UCSD-AML1 (cell line): ENCODE measurements at regions not wholly inside any gene's neighbourhood (a gene's known extent, or its start where the extent isn't known, plus 50 kb on each side); places are given as distances from the start of the nearest gene placed in this dataset.
"Not testable (repeated sequence)": the region's sequence is repeated elsewhere in the genome, so short reads cannot be mapped to it uniquely, and the experiment has no call there.

Source experiments
- DNase-seq: peaks from one replicate; lab custom pipeline; 2025; ENCODE audit not compliant: unreplicated experiment; lab: John Stamatoyannopoulos, UW

DNA sequence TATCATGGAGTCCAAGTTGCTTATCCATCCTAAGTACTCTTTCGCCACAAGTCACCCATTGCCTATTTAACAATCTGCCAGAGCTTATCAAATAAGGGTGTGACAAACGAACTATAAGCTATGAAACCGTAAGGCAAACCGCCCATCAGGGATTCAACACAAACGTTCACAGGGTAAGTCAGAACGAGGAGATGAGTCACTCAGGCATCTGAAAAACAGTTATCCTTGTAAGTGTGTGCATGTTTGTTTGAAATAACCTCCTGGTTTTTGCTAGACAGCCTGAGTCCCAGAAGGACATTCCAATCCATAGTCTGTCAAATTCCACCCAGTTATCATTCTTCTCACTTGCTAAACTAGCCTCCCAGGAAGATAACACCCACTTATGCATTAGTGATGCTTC is 299.1 kb downstream of the PAX3 start:
- DNase-seq = no peak

- DNase-seq = no peak
These were observed 299.6 kb downstream of the PAX3 start for GRCh38 chr2:221999166-221999565.

DNA sequence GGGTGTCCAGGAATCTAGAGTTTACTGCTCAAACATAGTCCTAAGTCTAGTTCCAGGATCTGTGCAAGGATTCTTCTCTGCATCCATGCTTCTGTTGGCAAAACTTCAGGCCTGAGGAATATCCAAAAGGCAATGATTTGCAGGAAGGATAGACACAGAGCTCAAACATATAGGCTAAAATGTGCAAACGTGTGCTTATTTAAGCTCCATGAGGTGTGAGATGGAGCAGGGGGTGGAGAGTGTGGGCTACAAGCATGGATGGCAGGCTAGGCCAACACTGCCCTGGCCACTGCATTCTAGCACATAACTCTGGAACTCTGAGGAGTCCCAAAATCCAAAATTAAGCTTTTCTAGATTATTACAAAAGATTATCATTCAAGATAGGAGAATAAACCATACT is 301.1 kb downstream of the PAX3 start:
- no peak for DNase-seq

- no peak for DNase-seq
These were observed 301.7 kb downstream of the PAX3 start for GRCh38 chr2:221997100-221997499.

- no peak for DNase-seq
These were observed 303.9 kb downstream of the PAX3 start for GRCh38 chr2:221994926-221995325.

- DNase-seq = not testable (repeated sequence)
These were observed 314.4 kb downstream of the PAX3 start for GRCh38 chr2:221984376-221984775.

DNA sequence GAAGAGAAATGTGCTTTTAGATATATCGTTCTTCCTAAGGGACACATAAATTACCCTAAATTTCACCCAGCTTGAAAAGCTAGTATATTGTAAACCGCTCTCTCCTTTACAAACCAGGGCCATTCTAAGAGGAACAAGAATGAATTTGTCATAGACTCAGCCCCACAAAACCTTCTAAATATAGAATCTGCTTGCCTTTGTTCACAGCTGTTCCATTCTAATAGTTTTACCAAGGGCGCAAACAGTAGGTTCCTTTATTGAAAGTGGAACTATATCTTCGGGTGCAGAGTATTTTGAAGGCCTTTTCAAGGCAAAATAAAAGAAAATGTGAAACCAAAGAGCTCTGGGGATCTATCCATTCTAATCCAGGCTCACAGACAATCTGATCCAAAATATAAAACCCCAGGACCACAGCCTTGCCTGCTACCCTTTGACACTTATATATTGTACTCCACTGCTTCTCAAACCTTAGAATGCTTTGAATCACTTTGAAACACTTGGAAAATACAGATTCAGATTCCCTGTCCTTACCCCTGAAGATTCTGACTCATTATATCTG is 316.8 kb downstream of the PAX3 start:
- no peak for DNase-seq

DNA sequence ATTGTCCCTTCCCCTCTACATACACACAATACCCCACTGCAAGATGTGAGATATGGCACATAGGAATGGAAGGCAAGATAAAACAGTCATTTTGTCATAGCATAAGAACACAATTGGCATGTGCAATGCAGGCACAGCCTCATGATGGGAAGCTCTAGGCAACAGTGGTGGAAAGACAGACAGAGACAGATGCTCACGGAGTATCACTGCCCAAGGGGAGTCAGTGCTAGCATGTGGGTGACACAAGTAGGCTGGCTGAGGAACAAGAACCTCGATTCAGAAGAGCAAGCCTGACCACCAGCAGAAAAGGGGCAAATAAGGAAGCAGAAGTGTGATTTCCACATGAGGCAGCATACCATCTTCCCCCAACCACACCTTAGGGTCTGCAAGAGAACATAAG is 323.6 kb downstream of the PAX3 start:
- no peak for DNase-seq

DNA sequence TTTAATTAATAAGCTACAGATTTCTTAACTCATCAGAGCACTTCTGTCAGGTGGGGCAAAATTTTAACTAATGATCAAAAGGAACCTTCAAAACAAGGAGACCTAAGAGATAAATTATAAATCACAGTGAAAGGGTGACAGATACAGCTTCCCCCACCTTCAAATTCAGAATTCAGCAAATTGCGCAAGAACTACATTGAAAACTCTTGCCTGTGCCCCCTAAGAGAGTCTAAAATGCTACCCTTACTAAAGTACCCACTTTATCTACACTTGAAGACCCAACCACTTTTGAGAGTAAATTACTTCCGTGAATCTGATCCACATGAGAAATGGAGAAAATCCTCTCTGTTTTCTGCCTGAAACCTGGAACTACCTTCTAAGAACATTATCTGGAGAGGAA is 324.9 kb downstream of the PAX3 start:
- no peak for DNase-seq

GRCh38 chr2:221973502-221973901 is 325.3 kb downstream of the PAX3 start:
- no peak for DNase-seq

DNA sequence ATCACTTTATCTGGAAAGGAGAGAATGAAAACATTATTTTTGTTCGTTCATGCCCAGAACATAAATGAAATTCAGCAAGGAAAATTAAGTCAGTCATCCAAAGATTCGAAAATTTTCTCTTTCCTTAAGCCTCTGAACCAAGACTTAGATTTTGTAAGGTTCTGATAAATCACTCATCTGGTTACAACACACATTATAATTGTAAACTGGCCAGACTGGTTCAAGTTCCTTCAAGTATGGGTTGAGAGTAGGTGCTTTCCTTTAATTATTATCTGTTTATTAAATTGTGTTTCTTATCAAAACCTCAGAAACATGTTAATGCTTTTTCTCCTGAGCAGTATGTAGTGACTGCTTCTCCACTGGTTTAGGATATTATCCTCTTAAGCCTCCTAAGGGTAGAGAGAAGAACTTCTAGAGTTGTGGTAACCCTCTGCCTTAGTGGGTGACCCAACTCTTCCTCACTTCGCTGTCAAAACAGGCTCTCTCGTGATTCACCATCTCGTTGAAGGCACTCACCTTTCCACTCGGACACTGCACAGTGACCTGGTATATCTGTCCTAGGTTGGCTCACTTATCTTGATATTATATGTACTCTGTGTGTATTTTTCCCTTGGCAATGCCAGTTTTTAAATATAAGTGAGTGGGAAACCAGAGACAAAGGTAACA is 325.9 kb downstream of the PAX3 start:
- DNase-seq = no peak

DNA sequence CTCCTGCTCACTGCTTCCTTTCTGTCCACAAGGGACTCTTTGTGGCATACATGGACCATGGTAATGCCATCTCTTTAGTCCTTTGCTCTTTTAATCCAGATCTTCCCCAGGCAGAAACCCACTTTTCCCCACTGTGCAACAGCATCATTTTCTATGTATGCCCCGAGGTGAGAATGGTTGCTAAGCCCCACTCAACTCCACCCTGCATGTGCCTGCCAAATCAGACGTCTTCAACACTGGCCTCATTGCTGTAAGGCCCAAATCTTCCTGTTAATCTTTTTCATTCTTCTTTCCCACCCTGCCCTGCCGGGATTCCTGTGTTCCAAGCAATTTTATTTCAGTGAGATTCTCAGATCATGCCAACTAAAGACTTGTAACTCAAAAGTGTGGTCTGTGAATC is 328.4 kb downstream of the PAX3 start:
- DNase-seq = no peak

DNA sequence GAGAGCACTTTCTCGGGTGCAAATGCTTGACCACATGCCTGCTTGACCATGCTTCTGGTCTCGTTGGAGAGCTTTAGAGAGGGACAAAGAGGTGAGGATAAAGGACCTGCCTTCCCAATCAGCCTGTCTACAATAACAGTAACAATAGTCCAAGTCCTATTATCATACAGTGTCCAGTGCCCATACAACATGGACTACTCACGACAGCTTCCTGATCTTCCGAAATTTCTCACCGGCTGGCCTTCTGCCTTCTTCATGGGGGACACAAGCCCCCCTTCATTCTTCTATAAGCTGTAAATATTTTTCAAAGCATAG is 329.0 kb downstream of the PAX3 start:
- no peak for DNase-seq

DNA sequence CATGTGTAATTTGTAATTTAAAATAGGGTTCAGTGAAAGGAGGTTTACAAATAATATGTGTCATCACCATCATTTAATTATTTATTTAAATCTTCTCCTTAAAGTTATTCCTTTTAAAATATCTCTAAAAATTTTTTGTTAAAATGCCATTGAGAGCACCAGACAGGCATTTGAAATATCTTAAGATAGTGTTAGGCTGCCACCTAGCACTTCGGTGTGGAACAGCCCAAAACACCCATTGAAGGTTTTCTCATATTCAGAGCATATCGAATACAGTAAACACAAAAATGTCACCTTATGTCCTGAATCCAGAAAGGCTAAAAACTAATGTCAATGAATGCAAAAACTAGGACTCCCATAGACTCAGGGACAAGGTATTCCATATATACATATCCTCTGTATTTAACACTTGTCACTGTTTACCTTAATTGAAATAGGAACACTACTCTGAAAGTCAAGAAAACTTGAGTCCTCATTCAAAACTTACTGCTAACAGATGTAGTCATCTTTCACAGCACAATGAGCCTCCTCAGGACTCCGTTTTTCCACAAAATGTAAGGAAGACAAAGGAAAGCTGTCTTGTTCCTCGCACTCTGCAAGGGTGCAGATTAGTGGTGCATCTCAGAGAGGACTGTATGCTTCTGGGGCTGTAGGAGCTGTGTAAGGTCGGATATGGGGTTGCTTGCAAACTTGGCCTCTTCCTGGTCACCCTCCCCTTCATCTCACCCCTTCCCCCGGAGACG is 329.5 kb downstream of the PAX3 start:
- DNase-seq = no peak

- DNase-seq = no peak
These were observed 336.6 kb downstream of the PAX3 start for GRCh38 chr2:221962186-221962585.

- DNase-seq = no peak
These were observed 337.2 kb downstream of the PAX3 start for GRCh38 chr2:221961561-221961960.

GRCh38 chr2:221958224-221958623 is 340.6 kb downstream of the PAX3 start:
- DNase-seq = no peak

GRCh38 chr2:221948076-221948475 is 350.7 kb downstream of the PAX3 start:
- no peak for DNase-seq

DNA sequence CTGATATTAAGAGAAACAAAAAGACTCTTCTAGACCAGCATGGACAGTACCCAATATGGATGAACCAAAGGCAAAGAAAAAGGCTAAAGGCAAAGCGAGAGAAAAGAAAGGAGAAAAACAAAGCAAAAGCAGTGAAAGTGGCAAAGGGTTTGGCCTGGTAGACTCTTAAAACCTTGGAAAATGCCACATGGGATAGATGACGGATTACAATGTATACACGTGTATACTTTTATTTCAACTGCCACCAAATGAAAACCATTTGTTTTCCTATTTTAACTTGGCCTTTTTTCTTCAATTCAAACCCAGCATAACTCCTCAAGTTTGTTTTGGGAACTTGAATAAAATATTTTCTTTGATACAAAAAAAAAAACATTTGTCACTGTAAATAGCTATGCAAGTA is 354.3 kb downstream of the PAX3 start:
- not testable (repeated sequence) for DNase-seq

DNA sequence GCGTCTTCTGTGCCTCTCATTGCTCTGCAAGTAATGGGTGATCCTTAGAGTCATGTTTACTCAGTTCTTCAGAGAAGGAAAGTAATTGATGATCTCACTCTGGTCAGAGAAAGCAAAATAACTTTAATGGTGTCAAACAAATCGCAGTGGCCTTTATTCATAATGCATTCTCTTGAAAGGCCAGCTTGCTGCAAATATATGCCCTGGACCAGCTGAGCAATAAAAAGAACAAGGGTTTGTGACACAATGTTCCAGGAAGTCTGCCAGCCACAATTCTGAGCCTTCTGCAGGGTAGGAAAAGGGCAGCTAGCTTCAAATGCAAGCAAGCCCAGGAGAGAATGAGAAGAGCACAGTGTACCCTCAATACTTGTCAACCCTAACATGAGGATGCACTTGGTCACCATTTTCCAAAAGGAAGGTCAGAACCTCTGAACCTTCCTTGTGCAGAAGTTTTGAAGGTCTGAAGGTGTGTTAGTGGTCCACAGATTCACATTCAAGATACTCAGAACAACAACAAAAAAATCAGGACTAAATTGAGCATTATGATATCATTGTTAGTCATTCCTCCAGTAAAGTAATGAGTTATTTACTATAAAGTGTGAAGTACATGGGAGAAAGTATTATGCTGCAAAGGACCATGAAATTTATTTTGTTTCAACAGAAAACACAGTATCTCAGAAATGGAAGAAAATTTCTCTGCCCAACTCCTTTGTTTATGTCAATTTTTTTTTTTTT is 355.6 kb downstream of the PAX3 start:
- no peak for DNase-seq

DNA sequence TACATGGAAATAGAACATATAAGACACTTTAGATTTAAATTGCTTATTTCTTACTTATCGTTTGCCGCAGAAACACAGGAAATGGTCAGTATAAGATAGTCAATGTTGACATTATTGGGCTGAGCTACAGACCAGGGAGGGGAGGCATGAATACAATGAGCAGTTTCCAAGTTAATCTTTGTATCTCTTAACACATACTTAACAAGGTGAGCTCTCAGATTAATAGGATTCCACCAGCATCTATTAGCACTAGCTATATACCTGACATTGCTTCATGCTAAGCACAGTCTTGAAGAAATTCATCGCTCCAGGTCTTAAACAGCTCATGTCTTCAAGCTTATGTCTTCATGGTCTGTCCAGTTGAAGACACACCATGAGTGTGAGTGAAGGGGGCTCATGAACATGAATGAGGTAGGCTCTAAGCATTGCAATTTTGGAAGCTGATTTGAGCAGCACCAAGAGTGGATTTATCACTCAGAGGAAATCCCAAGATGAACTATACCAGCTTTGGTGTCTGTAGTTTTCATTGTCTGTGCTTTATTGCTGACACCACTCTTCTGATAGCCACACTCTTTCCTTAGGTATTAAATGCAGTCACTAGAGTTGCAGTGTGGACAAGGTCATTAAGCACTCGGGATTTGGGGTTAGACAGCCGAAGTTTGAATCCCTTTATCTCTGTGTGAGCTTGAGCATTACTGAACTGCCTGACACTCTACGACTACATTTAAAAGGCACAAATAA is 359.3 kb upstream of the EPHA4 start:
- DNase-seq = no peak
